Neural cell (in vitro differentiated cells): ENCODE measurements at regions not wholly inside any gene's neighbourhood (a gene's known extent, or its start where the extent isn't known, plus 50 kb on each side); places are given as distances from the start of the nearest gene placed in this dataset.

Source experiments
- CTCF ChIP-seq: fragments of 450-650 bp; IDR thresholded peaks from 2 replicates; pipeline ENCODE4 v1.5.1; 2014; ENCODE audit warnings: antibody characterized with exemption, mild to moderate bottlenecking, moderate library complexity; ENCODE audit not compliant: poor library complexity, severe bottlenecking
- EP300 ChIP-seq: fragments of 450-650 bp; conservative IDR thresholded peaks from 2 replicates; pipeline ENCODE4 v1.6.1; 2014; ENCODE audit warnings: antibody characterized with exemption, mild to moderate bottlenecking, moderate library complexity; ENCODE audit not compliant: poor library complexity, severe bottlenecking
- EZH2 ChIP-seq: fragments of 200-600, 300-800 bp; shearing (Covaris generic), sonication (generic); IDR thresholded peaks from 2 replicates; pipeline ENCODE4 v1.6.1; 2014; ENCODE audit warnings: antibody characterized with exemption, low read length, borderline replicate concordance, mild to moderate bottlenecking; ENCODE audit not compliant: insufficient read depth, poor library complexity, severe bottlenecking
- MXI1 ChIP-seq: fragments of 450-650 bp; conservative IDR thresholded peaks from 2 replicates; pipeline ENCODE4 v1.6.1; 2014; ENCODE audit warnings: antibody characterized with exemption, mild to moderate bottlenecking; ENCODE audit not compliant: poor library complexity, severe bottlenecking
- POLR2AphosphoS5 ChIP-seq: IDR thresholded peaks from 2 replicates; pipeline ENCODE4 v1.6.1; 2012
- RAD21 ChIP-seq: fragments of 450-650 bp; conservative IDR thresholded peaks from 2 replicates; pipeline ENCODE4 v1.6.1; 2014; ENCODE audit warnings: antibody characterized with exemption, mild to moderate bottlenecking, moderate library complexity
- REST ChIP-seq: IDR thresholded peaks from 2 replicates; pipeline ENCODE4 v1.6.1; 2012; ENCODE audit warnings: borderline replicate concordance
- SMC3 ChIP-seq: fragments of 450-650 bp; conservative IDR thresholded peaks from 2 replicates; pipeline ENCODE4 v1.6.1; 2014; ENCODE audit warnings: antibody characterized with exemption, mild to moderate bottlenecking, moderate library complexity; ENCODE audit not compliant: poor library complexity
- TAF1 ChIP-seq: IDR thresholded peaks from 2 replicates; pipeline ENCODE4 v1.6.1; 2012; ENCODE audit warnings: low read depth

- TF ChIP-seq EP300, result no peak
- no peak for TF ChIP-seq CTCF
- TF ChIP-seq EZH2, result no peak
- no peak for TF ChIP-seq POLR2AphosphoS5
- TF ChIP-seq RAD21, result no peak
- no peak for TF ChIP-seq REST
- no peak for TF ChIP-seq TAF1
- no peak for TF ChIP-seq MXI1
- no peak for TF ChIP-seq SMC3
These were observed 110.0 kb upstream of the ADARB2 start for GRCh38 chr10:1847361-1847760.
